HG03064 (cell line): ENCODE measurements at regions not wholly inside any gene's neighbourhood (a gene's known extent, or its start where the extent isn't known, plus 50 kb on each side); places are given as distances from the start of the nearest gene placed in this dataset.
"Not testable (repeated sequence)": the region's sequence is repeated elsewhere in the genome, so short reads cannot be mapped to it uniquely, and the experiment has no call there.

Experiments used
- ATAC-seq: cut with Tn5 transposase; IDR thresholded peaks from one replicate; pipeline ENCODE4 v1.9.1; 2021; ENCODE audit warnings: low read depth; ENCODE audit not compliant: unreplicated experiment

GRCh38 chrX:122943918-122944317, 240.2 kb upstream of the GRIA3 start:
- ATAC-seq = no peak

GRCh38 chrX:122945328-122945727, 238.8 kb upstream of the GRIA3 start:
- no peak for ATAC-seq

DNA sequence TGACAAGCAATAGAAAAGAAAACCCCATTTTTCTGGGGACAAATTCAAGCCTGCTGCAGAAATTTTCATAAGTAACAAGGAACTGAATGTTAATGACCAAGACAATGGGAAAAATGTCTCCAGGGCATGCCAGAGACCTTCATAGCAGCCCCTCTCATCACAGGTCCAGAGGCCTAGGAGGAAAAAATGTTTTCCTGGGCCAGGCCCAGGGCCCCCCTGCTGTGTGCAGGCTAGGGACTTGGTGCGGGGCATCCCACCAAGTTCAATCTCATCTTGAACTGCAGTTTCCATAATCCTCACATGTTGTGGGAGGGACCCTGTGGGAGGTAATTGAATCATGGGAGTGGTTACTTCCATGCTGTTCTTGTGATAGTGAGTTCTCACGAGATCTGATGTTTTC, 211.5 kb upstream of the GRIA3 start:
- no peak for ATAC-seq

DNA sequence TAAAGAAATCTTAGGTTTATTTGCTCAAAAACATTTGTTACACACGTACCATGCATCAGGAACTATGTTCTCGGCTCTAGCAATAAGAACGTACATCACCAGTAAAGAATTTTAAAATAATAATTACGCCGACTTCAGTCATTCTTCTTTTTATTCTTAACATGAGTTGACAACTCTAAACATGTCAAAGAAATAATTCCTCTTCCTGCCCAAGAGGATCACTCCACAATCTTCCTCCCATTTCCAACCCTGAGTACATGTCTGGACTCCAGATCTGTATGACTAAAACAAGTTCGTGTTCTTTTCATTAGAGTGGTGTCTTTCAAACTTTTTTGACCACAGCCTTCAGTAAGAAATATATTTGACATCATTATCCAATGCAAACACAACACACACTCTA, 201.6 kb upstream of the GRIA3 start:
- ATAC-seq = no peak

GRCh38 chrX:123002844-123003243, 181.2 kb upstream of the GRIA3 start:
- not testable (repeated sequence) for ATAC-seq

DNA sequence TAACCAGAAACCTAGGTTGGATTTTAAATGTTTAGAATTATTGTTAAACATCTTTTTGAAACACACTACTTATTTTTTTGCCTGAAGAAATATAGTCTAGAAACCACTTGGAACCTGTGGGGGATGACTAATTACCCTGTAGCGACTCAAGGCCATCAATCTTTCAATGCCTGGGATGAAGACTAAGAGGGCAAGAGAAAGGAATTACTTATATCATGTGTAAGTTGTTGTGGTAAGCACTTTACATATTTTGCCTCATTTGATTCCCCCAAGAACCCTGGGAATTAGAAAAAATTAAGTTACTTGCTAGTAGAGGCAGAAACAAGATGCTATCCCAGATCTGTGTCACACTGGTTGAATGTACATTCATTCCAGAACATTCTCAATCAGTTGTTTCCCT, 170.9 kb upstream of the GRIA3 start:
- ATAC-seq = no peak

- ATAC-seq = no peak
Observed at GRCh38 chrX:123036401-123036800, 147.7 kb upstream of the GRIA3 start.

DNA sequence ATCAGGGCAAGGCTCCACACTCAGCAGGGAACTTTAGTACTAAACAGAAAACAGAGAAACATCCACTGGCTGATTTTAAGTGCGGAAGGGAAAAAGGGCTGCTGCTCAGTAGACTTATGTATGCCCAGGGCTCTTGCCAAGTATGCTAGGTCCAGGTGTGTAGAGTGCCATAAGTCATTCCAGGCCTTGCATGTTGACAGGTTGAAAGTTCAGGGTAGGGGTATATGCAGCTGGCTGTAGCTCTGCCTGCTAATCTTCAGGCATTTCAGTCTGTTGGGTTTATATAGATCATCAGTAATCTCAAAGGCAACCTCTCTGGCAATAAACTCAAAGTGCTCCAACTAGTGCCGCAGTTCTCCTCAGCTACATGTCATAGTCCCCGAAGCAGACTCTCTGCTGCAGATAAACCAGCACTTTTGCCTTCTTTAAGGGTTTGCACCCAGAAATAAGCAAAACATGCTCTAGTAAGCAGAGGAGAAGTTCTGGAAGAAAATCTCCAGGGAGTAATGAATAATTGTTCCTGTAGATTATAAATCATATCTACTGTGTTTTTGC, 134.9 kb upstream of the GRIA3 start:
- no peak for ATAC-seq

DNA sequence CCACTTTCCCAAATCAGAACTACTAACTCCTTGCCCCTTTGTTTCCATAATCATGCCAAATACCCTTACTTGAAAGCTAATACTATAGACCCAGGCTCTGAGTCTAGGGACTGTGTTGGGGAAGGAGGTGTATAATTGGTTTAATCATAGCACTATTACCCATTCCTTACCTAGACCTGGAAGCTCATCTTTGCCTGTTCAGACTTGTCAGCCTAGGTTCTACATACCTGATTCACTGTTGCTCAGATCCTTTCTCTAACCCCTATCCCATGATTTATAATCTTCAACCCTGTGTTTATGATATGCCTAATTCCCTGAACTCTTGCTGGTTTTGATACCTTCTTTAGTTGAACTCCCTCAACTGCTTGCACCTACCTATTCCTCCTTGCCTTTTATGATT, 123.1 kb upstream of the GRIA3 start:
- ATAC-seq = no peak

GRCh38 chrX:123064053-123064452, 120.0 kb upstream of the GRIA3 start:
- ATAC-seq = no peak

DNA sequence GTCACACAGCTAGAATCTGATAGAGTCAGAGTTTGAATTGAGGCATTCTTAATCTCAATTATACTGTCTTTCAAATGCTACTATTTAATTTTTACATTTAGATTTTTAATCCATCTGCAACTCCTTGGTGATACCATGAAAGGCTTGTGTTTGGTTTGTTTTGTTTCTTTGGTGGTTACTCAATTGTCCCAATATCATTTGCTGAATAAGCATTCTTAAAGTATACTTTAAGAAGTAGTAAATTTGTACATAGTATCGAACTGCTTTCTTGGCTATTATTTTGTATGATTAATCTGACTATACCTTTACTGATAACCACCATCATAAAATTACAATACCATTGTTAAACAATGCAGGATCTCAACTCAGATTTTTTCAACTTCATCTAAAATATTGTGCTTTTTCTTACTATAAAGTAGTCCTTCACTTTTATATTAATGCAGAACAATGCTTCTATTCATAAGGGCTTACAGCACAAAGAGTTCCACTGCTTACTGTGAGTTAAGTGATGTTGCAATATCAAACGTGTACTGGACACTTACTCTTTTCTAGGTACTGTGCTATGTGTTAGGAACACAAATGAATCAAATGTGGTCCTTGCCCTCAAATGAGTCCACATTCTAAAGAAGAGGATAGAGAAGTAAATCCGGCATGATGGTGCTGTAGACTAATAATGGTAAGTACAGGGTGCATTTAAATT, 111.2 kb upstream of the GRIA3 start:
- no peak for ATAC-seq

GRCh38 chrX:123075947-123076561, 108.0 kb upstream of the GRIA3 start:
- ATAC-seq = no peak

DNA sequence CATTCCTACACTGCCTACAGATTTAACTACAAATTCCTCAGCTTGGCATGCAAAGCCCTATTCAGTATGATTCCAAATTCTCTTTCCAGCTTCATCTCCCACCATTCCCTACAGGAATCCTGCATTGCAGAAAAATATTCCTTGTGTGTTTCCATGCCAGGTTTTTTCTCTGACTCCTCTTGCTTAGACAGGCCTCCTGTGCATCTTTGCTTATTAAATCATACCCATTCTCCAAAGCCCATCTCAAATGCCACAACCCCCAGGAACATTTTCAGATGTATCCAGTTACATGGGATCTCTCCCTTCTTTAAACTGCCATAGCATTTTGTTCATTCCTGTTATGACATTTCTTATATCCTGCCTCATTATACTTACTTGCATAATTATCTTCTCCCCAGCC, 106.4 kb upstream of the GRIA3 start:
- no peak for ATAC-seq

DNA sequence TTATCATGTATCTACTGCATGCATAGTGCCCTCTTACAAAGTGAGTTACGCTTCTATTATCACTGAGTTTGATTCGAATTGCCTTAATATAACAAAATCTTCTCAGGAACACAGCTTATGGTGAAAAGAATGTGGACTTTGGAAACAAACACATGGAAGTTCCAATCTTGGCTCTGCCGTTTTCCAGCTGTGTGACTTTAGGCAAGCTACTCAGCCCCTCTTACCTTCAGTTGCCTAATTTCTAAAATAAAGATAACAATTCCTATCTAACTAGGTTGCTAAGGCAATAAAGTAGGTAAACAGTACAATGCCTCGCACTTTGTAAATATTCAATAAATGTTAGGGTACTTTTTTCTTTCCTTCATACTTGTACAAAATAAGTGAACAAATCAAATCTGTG, 104.0 kb upstream of the GRIA3 start:
- no peak for ATAC-seq

DNA sequence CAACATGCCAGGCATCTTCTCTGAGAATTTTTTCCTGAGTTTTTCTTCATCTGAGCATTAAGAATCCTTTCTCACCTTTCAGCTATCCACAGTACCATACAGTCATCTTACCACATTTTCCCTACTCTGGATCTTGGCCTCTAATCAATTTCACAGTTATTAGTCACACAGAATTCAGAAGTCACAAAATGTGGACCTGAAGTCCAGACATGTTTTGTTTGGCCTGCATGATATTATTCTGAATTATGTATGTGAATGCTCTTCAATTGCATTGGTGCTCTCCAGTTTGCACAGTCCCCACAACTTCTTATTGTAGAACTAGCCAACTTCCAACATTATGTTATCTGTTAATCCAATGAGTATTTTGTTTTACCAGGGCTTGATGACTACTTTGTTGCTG, 102.3 kb upstream of the GRIA3 start:
- ATAC-seq = no peak

DNA sequence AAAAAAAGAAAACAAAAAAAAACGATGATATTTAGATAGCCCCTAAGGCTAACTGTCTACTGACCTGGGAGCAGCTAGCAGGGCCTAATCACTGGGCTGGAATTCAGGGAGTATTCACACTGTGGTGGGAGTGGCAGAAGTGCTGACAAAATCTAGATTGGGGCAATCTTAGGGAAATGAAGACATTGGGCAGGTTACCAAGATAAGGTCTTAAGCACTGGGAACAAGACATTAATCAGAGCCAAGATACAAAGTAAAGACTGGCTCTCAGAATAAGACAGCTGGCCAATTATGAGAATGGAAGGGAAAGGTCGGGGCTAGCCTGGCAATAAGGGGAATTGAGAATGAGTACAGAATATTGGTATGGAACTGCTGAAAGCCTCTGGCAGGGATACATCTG, 100.2 kb upstream of the GRIA3 start:
- ATAC-seq = no peak

DNA sequence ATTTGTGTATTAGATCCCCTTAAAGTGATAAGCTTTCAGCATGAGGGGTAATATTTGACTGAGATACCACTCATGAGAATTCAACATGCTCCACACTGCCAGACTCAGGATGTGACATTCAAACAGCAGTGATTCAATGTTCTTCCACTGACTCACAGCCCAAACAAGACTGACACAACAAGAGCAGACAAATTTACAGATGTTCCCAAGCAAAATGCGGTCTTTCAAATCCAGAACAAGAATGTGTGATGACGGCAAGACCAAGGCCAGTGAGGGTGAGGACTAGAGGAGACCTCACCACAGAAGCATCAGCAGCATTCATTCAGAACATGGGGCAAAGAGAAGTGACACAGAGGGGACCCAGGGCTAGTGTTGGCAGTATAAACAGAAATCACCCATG, 99.3 kb upstream of the GRIA3 start:
- ATAC-seq = no peak

- ATAC-seq = no peak
Observed at GRCh38 chrX:123085311-123085940, 98.7 kb upstream of the GRIA3 start.

- no peak for ATAC-seq
Observed at GRCh38 chrX:123086768-123087167, 97.3 kb upstream of the GRIA3 start.

DNA sequence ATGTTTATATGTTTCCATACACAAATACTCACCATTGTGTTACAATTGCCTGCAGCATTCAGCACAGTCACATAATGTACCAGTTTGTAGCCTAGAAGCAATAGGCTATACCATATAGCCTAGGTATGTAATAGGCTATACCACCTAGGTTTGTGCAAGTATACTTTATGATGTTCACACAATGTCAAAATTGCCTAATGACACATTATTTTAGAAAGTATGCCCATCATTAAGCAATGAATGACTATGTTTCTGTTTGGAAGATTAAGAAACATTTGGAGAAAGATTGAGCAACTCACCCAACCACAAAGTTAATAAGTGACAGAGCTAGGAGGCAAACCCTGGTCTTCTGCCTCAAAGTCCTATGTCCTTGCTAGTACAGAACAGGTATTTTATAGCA, 96.8 kb upstream of the GRIA3 start:
- no peak for ATAC-seq

DNA sequence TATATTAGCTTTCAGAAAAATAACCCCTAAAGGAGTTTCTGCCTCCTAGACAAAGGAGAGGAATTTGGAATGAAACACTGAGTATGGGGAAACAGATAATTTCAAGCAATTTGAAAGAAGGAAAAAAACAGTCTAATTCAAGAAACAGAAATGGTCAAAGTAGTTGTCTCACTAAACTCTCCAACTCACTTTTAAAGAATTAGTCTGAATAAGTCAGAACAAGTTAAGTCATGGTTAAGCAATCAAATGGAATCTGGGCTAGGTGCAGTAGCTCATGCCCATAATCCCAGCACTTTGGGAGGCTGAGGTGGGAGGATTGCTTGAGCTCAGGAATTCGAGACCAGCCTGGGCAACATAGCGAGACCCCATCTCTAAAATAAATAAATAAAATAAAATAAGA, 95.7 kb upstream of the GRIA3 start:
- ATAC-seq = no peak

DNA sequence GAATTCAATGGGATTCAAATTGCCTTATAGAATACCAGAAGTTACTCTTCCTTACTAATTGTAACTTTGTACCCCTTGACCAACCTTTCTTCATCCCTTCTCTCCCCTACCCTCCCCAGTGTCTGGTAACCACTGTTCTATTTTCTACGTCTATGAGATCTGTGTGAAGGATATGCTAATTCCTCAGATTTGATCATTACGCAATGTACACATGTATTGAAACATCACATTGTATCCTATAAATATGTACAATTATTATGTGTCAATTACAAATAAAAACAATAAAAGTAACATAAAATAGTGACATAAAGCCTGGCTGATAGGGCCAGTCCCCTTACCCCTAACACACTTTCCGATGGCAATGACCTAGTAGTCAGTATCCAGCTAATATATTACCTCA, 95.1 kb upstream of the GRIA3 start:
- ATAC-seq = no peak
